A673 (cell line): ENCODE measurements at regions not wholly inside any gene's neighbourhood (a gene's known extent, or its start where the extent isn't known, plus 50 kb on each side); places are given as distances from the start of the nearest gene placed in this dataset.

Experiments
- BruUV-seq: library from RNA; stranded (reverse); fragments of 400-500 nt; replicated peaks from 2 replicates; lab custom pipeline; 2021; lab: Mats Ljungman, UMichigan
- CTCF ChIA-PET: fragments of 300-600 bp; sonication (Branson Sonifier 250); formaldehyde crosslinking; loops from one replicate; lab custom pipeline; 2022; ENCODE audit warnings: antibody characterized with exemption; lab: Charles Lee
- POLR2A ChIA-PET: fragments of 300-600 bp; sonication (Branson Sonifier 250); formaldehyde crosslinking; loops from one replicate; lab custom pipeline; 2022; ENCODE audit warnings: antibody characterized with exemption; ENCODE audit not compliant: low non-redundant PET; lab: Charles Lee
- DNase-seq: peaks from one replicate; pipeline ENCODE4 v3.0.0-alpha.2; 2015; ENCODE audit warnings: low spot score
- H3K27ac ChIP-seq: fragments of 200-600 bp; sonication (generic); 2 replicates; pipeline ENCODE4 v1.5.1; 2016; ENCODE audit warnings: mixed run types, low read depth, mild to moderate bottlenecking, mixed read lengths, antibody characterized with exemption, low read length; ENCODE audit not compliant: poor library complexity, severe bottlenecking
- H3K27me3 ChIP-seq: fragments of 200-600 bp; sonication (generic); replicated peaks from 2 replicates; pipeline ENCODE4 v1.6.1; 2017; ENCODE audit warnings: mixed run types, low read depth, mild to moderate bottlenecking, mixed read lengths, antibody characterized with exemption, low read length; ENCODE audit not compliant: insufficient read depth, poor library complexity
- H3K36me3 ChIP-seq: fragments of 200-600 bp; sonication (generic); 2 replicates; pipeline ENCODE4 v1.6.1; 2016; ENCODE audit warnings: mixed run types, mild to moderate bottlenecking, mixed read lengths, antibody characterized with exemption, low read length; ENCODE audit not compliant: insufficient read depth, poor library complexity, severe bottlenecking
- H3K4me1 ChIP-seq: fragments of 200-600 bp; sonication (generic); 2 replicates; pipeline ENCODE4 v1.6.1; 2017; ENCODE audit warnings: mixed run types, mild to moderate bottlenecking, mixed read lengths, antibody characterized with exemption, low read length; ENCODE audit not compliant: insufficient read depth, poor library complexity, severe bottlenecking
- H3K4me3 ChIP-seq: fragments of 200-600 bp; sonication (generic); 2 replicates; pipeline ENCODE4 v1.5.1; 2016; ENCODE audit warnings: low read depth, mixed run types, mild to moderate bottlenecking, mixed read lengths, low read length; ENCODE audit not compliant: poor library complexity, severe bottlenecking
- H3K9me3 ChIP-seq: fragments of 200-600 bp; sonication (generic); 2 replicates; pipeline ENCODE4 v1.6.1; 2016; ENCODE audit warnings: mixed run types, low read depth, mild to moderate bottlenecking, mixed read lengths, antibody characterized with exemption, low read length; ENCODE audit not compliant: poor library complexity, severe bottlenecking
- CTCF ChIP-seq: fragments of 300-800, 200-600 bp; sonication (generic); conservative IDR thresholded peaks from 2 replicates; pipeline ENCODE4 v1.5.1; 2017; ENCODE audit warnings: low read depth, mild to moderate bottlenecking, antibody characterized with exemption, low read length, moderate library complexity, mixed read lengths
- EZH2 ChIP-seq: fragments of 200-600 bp; sonication (generic); IDR thresholded peaks from 2 replicates; pipeline ENCODE4 v1.6.1; 2017; ENCODE audit warnings: borderline replicate concordance, low read depth, mild to moderate bottlenecking, mixed read lengths, antibody characterized with exemption, low read length; ENCODE audit not compliant: poor library complexity, severe bottlenecking
- intact Hi-C: fragments of 100-400 bp; cut with micrococcal nuclease; formaldehyde crosslinking; loops from one replicate; pipeline ENCODE4 v1.10.0; 2022; ENCODE audit not compliant: unreplicated experiment

- Histone ChIP-seq H3K9me3 (no peaks in the 10 kb centered on the region), H3K27ac (peak overlapping the region; percentile 50), H3K4me1 (peaks cover 36% of the 10 kb centered on the region), H3K36me3 (no peaks in the 10 kb centered on the region), H3K27me3 (no peaks in the 10 kb centered on the region), H3K4me3 (no peak overlapping the region)
- ChIA-PET POLR2A (no interaction called here), CTCF (no interaction called here)
- TF ChIP-seq EZH2: no peak
- TF ChIP-seq CTCF: no peak
- BruUV-seq: no TSS peak
- intact Hi-C loops: loop anchor here (10.0 kb wide), 1 partner anchor 314 kb away; no protein-coding TSS in a partner anchor
- DNase-seq: no peak
Observed at GRCh38 chr12:94078736-94079509, 69.5 kb upstream of the PLXNC1 start.

- TF ChIP-seq EZH2 (no peak), CTCF (no peak)
- Histone ChIP-seq H3K4me3 (no peak overlapping the region), H3K9me3 (no peaks in the 10 kb centered on the region), H3K4me1 (peaks cover 34% of the 10 kb centered on the region), H3K36me3 (no peaks in the 10 kb centered on the region), H3K27ac (peak overlapping the region; percentile 50), H3K27me3 (no peaks in the 10 kb centered on the region)
- peak; percentile 61 for DNase-seq
- intact Hi-C loops: loop anchor here (10.0 kb wide), 1 partner anchor 315 kb away; no protein-coding TSS in a partner anchor
- BruUV-seq: no TSS peak
- ChIA-PET CTCF (no interaction called here), POLR2A (no interaction called here)
Observed at GRCh38 chr12:94079566-94080340, 68.6 kb upstream of the PLXNC1 start.

- CTCF ChIA-PET: no interaction called here
- intact Hi-C loops: no loop called here
Observed at GRCh38 chr12:94080341-94081009, 67.9 kb upstream of the PLXNC1 start.

More at GRCh38 chr12:94080341-94081009, 67.9 kb upstream of the PLXNC1 start:
- TF ChIP-seq EZH2: no peak
- no peak for TF ChIP-seq CTCF
- Histone ChIP-seq H3K27ac (peak overlapping the region; percentile 28), H3K4me1 (peaks cover 29% of the 10 kb centered on the region), H3K27me3 (no peaks in the 10 kb centered on the region), H3K4me3 (no peak overlapping the region), H3K9me3 (no peaks in the 10 kb centered on the region), H3K36me3 (no peaks in the 10 kb centered on the region)
- DNase-seq: no peak
- BruUV-seq: no TSS peak
- POLR2A ChIA-PET: no interaction called here
